ENCODE measurements at regions not wholly inside any gene's neighbourhood (a gene's known extent, or its start where the extent isn't known, plus 50 kb on each side); places are given as distances from the start of the nearest gene placed in this dataset.

GRCh38 chr14:73786636-73787485, 64.8 kb upstream of the PTGR2 start:
- no peaks in the 10 kb centered on the region for H3K36me3 ChIP-seq (replicated peaks in 1 of 2)

GRCh38 chr14:73785834-73786635, 65.6 kb upstream of the PTGR2 start:
- Histone ChIP-seq H3K4me3 (peak overlapping the region in 3 of 4 donors; percentile 4 to 89 (median 71)), H3K27me3 (no peaks in the 10 kb centered on the region), H3K36me3 (replicated peaks in 1 of 2) (no peaks in the 10 kb centered on the region), H3K4me1 (replicated peaks in 1 of 2) (peaks cover 39 to 73% of the 10 kb centered on the region in 2 donors), H3K27ac (peak overlapping the region; percentile 92 to 99 (median 97)), H3K9me3 (replicated peaks in 1 of 3) (no peaks in the 10 kb centered on the region)
- DNase-seq, result peak; percentile 72 to 93 (median 87)
- 1 to 14% (median 1%) methylated on average over 29 to 35 of the region's 35 CpGs for WGBS, 4 donors
- intact Hi-C loops (cut with DNase I), result no loop called here
- peak; percentile 75 to 90 for TF ChIP-seq POLR2A (IDR thresholded peaks at IDR 0.05)
- TF ChIP-seq CTCF (IDR thresholded peaks at IDR 0.05), result peak in 5 of 6 experiments; percentile 27 to 68 (median 57)

More at GRCh38 chr14:73786636-73787485, 64.8 kb upstream of the PTGR2 start:
- intact Hi-C loops (cut with DNase I), result no loop called here
- Histone ChIP-seq H3K4me3 (peak overlapping the region; percentile 4 to 89 (median 70)), H3K4me1 (replicated peaks in 1 of 2) (peaks cover 39 to 73% of the 10 kb centered on the region in 2 donors), H3K9me3 (replicated peaks in 1 of 3) (no peaks in the 10 kb centered on the region), H3K27ac (peak overlapping the region; percentile 92 to 99 (median 97)), H3K27me3 (no peaks in the 10 kb centered on the region)
- TF ChIP-seq CTCF (IDR thresholded peaks at IDR 0.05) (no peak), POLR2A (IDR thresholded peaks at IDR 0.05) (peak; percentile 65 to 89)
- DNase-seq, result peak in 6 of 7 donors; percentile 69 to 76 (median 73)
- WGBS, 4 donors, result 0% methylated on average over 4 to 105 of the region's 105 CpGs

- TF ChIP-seq CTCF (IDR thresholded peaks at IDR 0.05) (no peak), POLR2A (IDR thresholded peaks at IDR 0.05) (no peak)
- Histone ChIP-seq H3K4me3 (peak overlapping the region in 1 of 4 donors; percentile 89), H3K27ac (peak overlapping the region; percentile 92 to 99 (median 97)), H3K27me3 (no peaks in the 10 kb centered on the region), H3K36me3 (replicated peaks in 1 of 2) (no peaks in the 10 kb centered on the region), H3K4me1 (replicated peaks in 1 of 2) (peaks cover 39 to 68% of the 10 kb centered on the region in 2 donors), H3K9me3 (replicated peaks in 1 of 3) (no peaks in the 10 kb centered on the region)
- WGBS, 4 donors, result 10 to 14% (median 13%) methylated on average over 8 of the region's 8 CpGs
- intact Hi-C loops (cut with DNase I), result no loop called here
- DNase-seq, result peak in 5 of 7 donors; percentile 27 to 72 (median 48)
These were observed 66.2 kb upstream of the PTGR2 start for GRCh38 chr14:73785336-73785833.

GRCh38 chr14:73784988-73785313, 66.7 kb upstream of the PTGR2 start:
- peak overlapping the region in 1 of 4 donors; percentile 89 for H3K4me3 ChIP-seq
- H3K27ac ChIP-seq, result peak overlapping the region; percentile 92 to 99 (median 97)
- peaks cover 39 to 64% of the 10 kb centered on the region in 2 donors for H3K4me1 ChIP-seq (replicated peaks in 1 of 2)
- intact Hi-C loops (cut with DNase I), result no loop called here
- no peaks in the 10 kb centered on the region for H3K27me3 ChIP-seq
- TF ChIP-seq CTCF (IDR thresholded peaks at IDR 0.05) (no peak), POLR2A (IDR thresholded peaks at IDR 0.05) (no peak)
- no peaks in the 10 kb centered on the region for H3K9me3 ChIP-seq (replicated peaks in 1 of 3)
- H3K36me3 ChIP-seq (replicated peaks in 1 of 2), result no peaks in the 10 kb centered on the region
- WGBS, 4 donors, result 68 to 77% (median 72%) methylated on average over 4 of the region's 4 CpGs
- DNase-seq, result no peak

Measured in adrenal gland (tissue), 9 donors.